ENCODE measurements at regions not wholly inside any gene's neighbourhood (a gene's known extent, or its start where the extent isn't known, plus 50 kb on each side); places are given as distances from the start of the nearest gene placed in this dataset.

- TF ChIP-seq CTCF (IDR thresholded peaks at IDR 0.05 in 2 of 3, conservative IDR thresholded peaks at IDR 0.05 in 1 of 3; ENCODE audit: insufficient read depth in 2 of 3, low read depth in 1 of 3, low read length in 3 of 3) (no peak), CHCHD3 (CRISPR knock-in tag; IDR thresholded peaks at IDR 0.05) (no peak), POLR2A (conservative IDR thresholded peaks at IDR 0.05) (no peak), RBBP5 (IDR thresholded peaks at IDR 0.05; ENCODE audit: borderline replicate concordance, insufficient read depth, low read length, poor library complexity, severe bottlenecking) (no peak), USF2 (CRISPR knock-in tag; IDR thresholded peaks at IDR 0.05) (no peak), RREB1 (CRISPR knock-in tag; IDR thresholded peaks at IDR 0.05) (no peak), E4F1 (CRISPR knock-in tag; IDR thresholded peaks at IDR 0.05; ENCODE audit: borderline replicate concordance) (no peak)
Observed at GRCh38 chr12:11573880-11574279, 75.6 kb upstream of the ETV6 start.

All from K562 (cell line).